Activated CD4-positive, alpha-beta memory T cell treated with anti-CD3 and anti-CD28 coated beads, Interleukin-2, amount 10 ng/mL, durations not matched to agents 7 days and 5 days (primary cell): ENCODE measurements at regions not wholly inside any gene's neighbourhood (a gene's known extent, or its start where the extent isn't known, plus 50 kb on each side); places are given as distances from the start of the nearest gene placed in this dataset.
"Not testable (repeated sequence)": the region's sequence is repeated elsewhere in the genome, so short reads cannot be mapped to it uniquely, and the experiment has no call there.

Experiments used
- CTCF ChIA-PET: fragments of 350-600 bp; sonication (Branson Sonifier 250); formaldehyde crosslinking; loops from one replicate; lab custom pipeline; 2021; ENCODE audit warnings: antibody characterized with exemption, inconsistent platforms; lab: Charles Lee
- POLR2A ChIA-PET: fragments of 350-600 bp; sonication (Branson Sonifier 250); formaldehyde crosslinking; loops from one replicate; lab custom pipeline; 2021; ENCODE audit warnings: antibody characterized with exemption; lab: Charles Lee
- DNase-seq: peaks from one replicate; pipeline ENCODE4 v3.0.0-alpha.2; 2020
- H3K27ac Mint-ChIP-seq: one replicate; pipeline ENCODE4 v1.8.0; 2021; ENCODE audit warnings: mild to moderate bottlenecking, mixed read lengths
- H3K27me3 Mint-ChIP-seq: one replicate; pipeline ENCODE4 v1.8.0; 2021; ENCODE audit warnings: mixed read lengths
- H3K36me3 Mint-ChIP-seq: one replicate; pipeline ENCODE4 v1.8.0; 2021; ENCODE audit warnings: low read depth, mixed read lengths
- H3K4me1 Mint-ChIP-seq: one replicate; pipeline ENCODE4 v1.8.0; 2021; ENCODE audit warnings: mixed read lengths
- H3K4me3 Mint-ChIP-seq: one replicate; pipeline ENCODE4 v1.8.0; 2021; ENCODE audit warnings: mild to moderate bottlenecking, mixed read lengths
- H3K9me3 Mint-ChIP-seq: one replicate; pipeline ENCODE4 v1.8.0; 2021; ENCODE audit warnings: mixed read lengths

- Mint-ChIP-seq H3K27me3 (no peaks in the 10 kb centered on the region), H3K4me1 (no peaks in the 10 kb centered on the region), H3K9me3 (no peaks in the 10 kb centered on the region), H3K36me3 (no peaks in the 10 kb centered on the region), H3K4me3 (no peak overlapping the region), H3K27ac (no peak overlapping the region)
- ChIA-PET POLR2A (no interaction called here), CTCF (no interaction called here)
- DNase-seq, result no peak
Measured at GRCh38 chr18:11380968-11381367, 228.4 kb upstream of the SLC35G4 start.

- H3K4me1 Mint-ChIP-seq, result no peaks in the 10 kb centered on the region
- no peak overlapping the region for H3K27ac Mint-ChIP-seq
- DNase-seq, result no peak
- no peak overlapping the region for H3K4me3 Mint-ChIP-seq
- no peaks in the 10 kb centered on the region for H3K27me3 Mint-ChIP-seq
- ChIA-PET CTCF (no interaction called here), POLR2A (no interaction called here)
- no peaks in the 10 kb centered on the region for H3K36me3 Mint-ChIP-seq
- no peaks in the 10 kb centered on the region for H3K9me3 Mint-ChIP-seq
Measured at GRCh38 chr18:11379660-11380059, 229.7 kb upstream of the SLC35G4 start.

- Mint-ChIP-seq H3K36me3 (no peaks in the 10 kb centered on the region), H3K4me3 (no peak overlapping the region), H3K4me1 (no peaks in the 10 kb centered on the region), H3K9me3 (no peaks in the 10 kb centered on the region), H3K27ac (no peak overlapping the region), H3K27me3 (no peaks in the 10 kb centered on the region)
- POLR2A ChIA-PET, result no interaction called here
- CTCF ChIA-PET, result no interaction called here
- no peak for DNase-seq
Measured at GRCh38 chr18:11377766-11378540, 228.6 kb upstream of the PIEZO2 start.

- no peak overlapping the region for H3K4me3 Mint-ChIP-seq
- H3K4me1 Mint-ChIP-seq, result no peaks in the 10 kb centered on the region
- H3K36me3 Mint-ChIP-seq, result no peaks in the 10 kb centered on the region
- no peak overlapping the region for H3K27ac Mint-ChIP-seq
- no peaks in the 10 kb centered on the region for H3K9me3 Mint-ChIP-seq
- no peak for DNase-seq
- CTCF ChIA-PET, result no interaction called here
- H3K27me3 Mint-ChIP-seq, result no peaks in the 10 kb centered on the region
- POLR2A ChIA-PET, result no interaction called here
Measured at GRCh38 chr18:11372163-11372562, 222.8 kb upstream of the PIEZO2 start.

GRCh38 chr18:11369556-11369955 is 220.2 kb upstream of the PIEZO2 start:
- Mint-ChIP-seq H3K4me1 (no peaks in the 10 kb centered on the region), H3K36me3 (no peaks in the 10 kb centered on the region), H3K27me3 (no peaks in the 10 kb centered on the region), H3K27ac (no peak overlapping the region), H3K4me3 (no peak overlapping the region), H3K9me3 (no peaks in the 10 kb centered on the region)
- POLR2A ChIA-PET, result no interaction called here
- CTCF ChIA-PET, result no interaction called here
- no peak for DNase-seq

DNA sequence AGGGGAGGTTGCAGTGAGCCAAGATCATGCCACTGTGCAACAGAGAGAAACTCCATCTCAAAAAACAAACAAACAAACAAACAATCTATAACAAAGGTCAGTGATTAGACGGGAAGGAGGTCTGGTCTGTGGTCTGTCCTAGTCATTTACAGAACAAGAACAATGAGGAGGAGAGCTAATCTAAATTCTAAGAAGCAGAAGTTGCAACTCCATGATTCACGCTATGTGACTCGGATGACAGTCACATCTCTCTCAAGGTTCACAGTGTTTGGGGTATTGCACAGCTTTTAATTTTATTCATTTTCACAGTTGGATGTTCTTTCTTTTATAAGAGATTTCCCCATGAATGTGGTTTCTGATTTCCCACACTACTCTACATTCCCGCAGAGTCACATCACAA is 218.7 kb upstream of the PIEZO2 start:
- no peaks in the 10 kb centered on the region for H3K36me3 Mint-ChIP-seq
- ChIA-PET POLR2A (no interaction called here), CTCF (no interaction called here)
- H3K4me3 Mint-ChIP-seq, result no peak overlapping the region
- no peaks in the 10 kb centered on the region for H3K4me1 Mint-ChIP-seq
- no peak overlapping the region for H3K27ac Mint-ChIP-seq
- no peaks in the 10 kb centered on the region for H3K9me3 Mint-ChIP-seq
- no peak for DNase-seq
- no peaks in the 10 kb centered on the region for H3K27me3 Mint-ChIP-seq

- Mint-ChIP-seq H3K27ac (no peak overlapping the region), H3K4me1 (no peaks in the 10 kb centered on the region), H3K27me3 (no peaks in the 10 kb centered on the region), H3K9me3 (no peaks in the 10 kb centered on the region), H3K36me3 (no peaks in the 10 kb centered on the region), H3K4me3 (no peak overlapping the region)
- POLR2A ChIA-PET, result no interaction called here
- CTCF ChIA-PET, result interaction anchor here (0.6 kb wide), 1 partner anchor 10 kb away, joined by 3 read pairs; no protein-coding TSS in a partner anchor
- no peak for DNase-seq
Measured at GRCh38 chr18:11367351-11367750, 218.0 kb upstream of the PIEZO2 start.

- Mint-ChIP-seq H3K9me3 (no peaks in the 10 kb centered on the region), H3K36me3 (no peaks in the 10 kb centered on the region), H3K4me3 (no peak overlapping the region), H3K27ac (no peak overlapping the region), H3K4me1 (no peaks in the 10 kb centered on the region), H3K27me3 (no peaks in the 10 kb centered on the region)
- DNase-seq, result no peak
- POLR2A ChIA-PET, result no interaction called here
- CTCF ChIA-PET, result no interaction called here
Measured at GRCh38 chr18:11366410-11366809, 217.0 kb upstream of the PIEZO2 start.

DNA sequence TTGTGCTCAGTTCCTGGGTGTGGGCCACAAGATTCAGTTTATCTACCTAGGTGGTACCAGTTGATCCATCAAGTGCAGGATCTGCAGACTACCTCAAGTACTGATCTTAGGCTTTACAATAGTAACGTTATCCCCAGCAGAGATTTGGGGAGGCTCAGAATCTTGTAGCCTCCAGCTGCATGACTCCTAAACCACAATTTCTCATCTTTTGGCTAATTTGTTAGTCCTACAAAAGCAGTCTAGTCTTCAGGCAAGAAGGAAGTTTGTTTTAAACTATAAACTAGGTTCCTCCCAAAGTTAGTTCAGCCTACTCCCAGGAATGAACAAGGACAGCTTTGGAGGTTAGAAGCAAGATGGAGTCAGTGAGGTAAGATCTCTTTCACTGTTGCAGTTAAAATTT is 213.5 kb upstream of the PIEZO2 start:
- H3K4me1 Mint-ChIP-seq, result no peaks in the 10 kb centered on the region
- no peak overlapping the region for H3K27ac Mint-ChIP-seq
- H3K36me3 Mint-ChIP-seq, result no peaks in the 10 kb centered on the region
- no peak for DNase-seq
- H3K27me3 Mint-ChIP-seq, result no peaks in the 10 kb centered on the region
- H3K9me3 Mint-ChIP-seq, result no peaks in the 10 kb centered on the region
- CTCF ChIA-PET, result no interaction called here
- no peak overlapping the region for H3K4me3 Mint-ChIP-seq
- POLR2A ChIA-PET, result no interaction called here

GRCh38 chr18:11361862-11362261 is 212.5 kb upstream of the PIEZO2 start:
- H3K27ac Mint-ChIP-seq, H3K27me3 Mint-ChIP-seq, POLR2A ChIA-PET, DNase-seq, H3K4me1 Mint-ChIP-seq, H3K36me3 Mint-ChIP-seq, H3K9me3 Mint-ChIP-seq, H3K4me3 Mint-ChIP-seq: not testable (repeated sequence)
- CTCF ChIA-PET, result interaction anchor here (0.7 kb wide), 1 partner anchor 946 kb away, joined by 4 read pairs; no protein-coding TSS in a partner anchor

GRCh38 chr18:11357678-11358077 is 208.3 kb upstream of the PIEZO2 start:
- H3K27ac Mint-ChIP-seq, result no peak overlapping the region
- no peaks in the 10 kb centered on the region for H3K9me3 Mint-ChIP-seq

DNA sequence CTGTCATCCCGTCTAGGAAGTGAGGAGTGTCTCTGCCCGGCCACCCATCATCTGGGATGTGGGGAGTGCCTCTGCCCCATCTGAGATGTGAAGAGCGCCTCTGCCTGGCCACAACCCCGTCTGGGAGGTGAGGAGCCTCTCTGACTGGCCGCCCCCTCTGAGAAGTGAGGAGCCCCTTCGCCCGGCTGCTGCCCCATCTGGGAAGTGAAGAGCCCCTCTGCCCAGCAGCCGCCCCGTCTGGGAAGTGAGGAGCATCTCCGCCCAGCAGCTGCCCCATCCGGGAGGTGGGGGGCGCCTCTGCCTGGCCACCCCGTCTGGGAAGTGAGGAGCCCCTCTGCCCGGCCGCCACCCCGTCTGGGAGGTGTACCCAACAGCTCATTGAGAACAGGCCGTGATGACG is 195.2 kb upstream of the PIEZO2 start:
- POLR2A ChIA-PET, H3K4me1 Mint-ChIP-seq, H3K27ac Mint-ChIP-seq, H3K36me3 Mint-ChIP-seq, H3K9me3 Mint-ChIP-seq, H3K27me3 Mint-ChIP-seq, DNase-seq, CTCF ChIA-PET, H3K4me3 Mint-ChIP-seq: not testable (repeated sequence)

More at GRCh38 chr18:11357678-11358077, 208.3 kb upstream of the PIEZO2 start:
- Mint-ChIP-seq H3K4me1 (no peaks in the 10 kb centered on the region), H3K4me3 (no peak overlapping the region), H3K36me3 (no peaks in the 10 kb centered on the region), H3K27me3 (no peaks in the 10 kb centered on the region)
- POLR2A ChIA-PET, result no interaction called here
- no peak for DNase-seq
- CTCF ChIA-PET, result interaction anchor here (0.7 kb wide), 1 partner anchor 9 kb away, joined by 3 read pairs; no protein-coding TSS in a partner anchor

- Mint-ChIP-seq H3K4me1 (no peaks in the 10 kb centered on the region), H3K4me3 (no peak overlapping the region), H3K36me3 (no peaks in the 10 kb centered on the region), H3K27ac (no peak overlapping the region), H3K27me3 (no peaks in the 10 kb centered on the region), H3K9me3 (peaks cover 5% of the 10 kb centered on the region)
- DNase-seq, result no peak
- CTCF ChIA-PET, result no interaction called here
- POLR2A ChIA-PET, result no interaction called here
Measured at GRCh38 chr18:11343096-11343495, 193.7 kb upstream of the PIEZO2 start.

DNA sequence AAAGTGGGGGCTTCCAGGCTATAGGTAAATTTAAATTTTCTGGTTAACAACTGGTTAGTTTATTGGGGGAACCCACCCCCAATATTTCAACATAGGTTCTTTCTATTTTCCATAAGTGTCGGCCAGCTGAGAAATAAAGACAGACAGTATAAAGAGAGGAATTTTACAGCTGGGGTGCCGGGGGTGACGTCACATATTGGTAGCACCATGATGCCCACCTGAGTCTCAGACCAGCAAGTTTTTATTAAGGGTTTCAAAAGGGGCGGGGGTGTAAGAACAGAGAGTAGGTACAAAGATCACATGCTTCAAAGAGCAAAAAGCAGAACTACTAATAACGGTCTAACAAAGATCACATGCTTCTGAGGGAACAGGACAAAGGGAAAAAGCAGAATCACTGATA is 192.7 kb upstream of the PIEZO2 start:
- H3K36me3 Mint-ChIP-seq, H3K27me3 Mint-ChIP-seq, DNase-seq, H3K9me3 Mint-ChIP-seq, H3K4me1 Mint-ChIP-seq, CTCF ChIA-PET, POLR2A ChIA-PET, H3K27ac Mint-ChIP-seq, H3K4me3 Mint-ChIP-seq: not testable (repeated sequence)
